Fibroblast of lung (primary cell): ENCODE measurements at regions not wholly inside any gene's neighbourhood (a gene's known extent, or its start where the extent isn't known, plus 50 kb on each side); places are given as distances from the start of the nearest gene placed in this dataset.

Experiments used
- DNase-seq, 2 donors: peaks; one replicate each; pipeline versions ENCODE4 v3.0.0 to v3.0.0-alpha.2; 2010; ENCODE audit warnings: low read depth in 2 of 2
- H2AFZ ChIP-seq: 2 replicates; pipeline ENCODE4 v1.5.1; 2012; ENCODE audit warnings: low read length, control low read depth, inconsistent platforms
- H3K27ac ChIP-seq: 2 replicates; pipeline ENCODE4 v1.5.1; 2011; ENCODE audit warnings: low read length, control low read depth; ENCODE audit not compliant: insufficient read depth
- H3K27me3 ChIP-seq: 2 replicates; pipeline ENCODE4 v1.5.1; 2011; ENCODE audit warnings: mild to moderate bottlenecking, low read length; ENCODE audit not compliant: control insufficient read depth, insufficient read depth
- H3K36me3 ChIP-seq: 2 replicates; pipeline ENCODE4 v1.5.1; 2011; ENCODE audit warnings: low read length; ENCODE audit not compliant: control insufficient read depth, insufficient read depth
- H3K4me1 ChIP-seq: 2 replicates; pipeline ENCODE4 v1.5.1; 2011; ENCODE audit warnings: low read length; ENCODE audit not compliant: control insufficient read depth, insufficient read depth; ENCODE audit errors: extremely low read depth
- H3K4me2 ChIP-seq: 2 replicates; pipeline ENCODE4 v1.5.1; 2011; ENCODE audit warnings: low read length, control low read depth; ENCODE audit not compliant: insufficient read depth; ENCODE audit errors: extremely low read depth
- H3K4me3 ChIP-seq, 4 experiments: fragments of 200-600 bp in 1 of 4; sonication (generic) in 1 of 4; replicated peaks in 1 of 4; 2 replicates each; pipeline ENCODE4 v1.5.1; 2011 to 2016; ENCODE audit warnings: low read length in 4 of 4, low read depth in 3 of 4, mild to moderate bottlenecking in 3 of 4, control low read depth in 2 of 4, inconsistent platforms in 1 of 4, mixed read lengths in 1 of 4; ENCODE audit not compliant: insufficient read depth in 1 of 4; ENCODE audit errors: control extremely low read depth in 1 of 4
- H3K79me2 ChIP-seq: 2 replicates; pipeline ENCODE4 v1.5.1; 2012; ENCODE audit warnings: mild to moderate bottlenecking, low read length, inconsistent platforms; ENCODE audit not compliant: control insufficient read depth, insufficient read depth
- H3K9ac ChIP-seq: 2 replicates; pipeline ENCODE4 v1.5.1; 2011; ENCODE audit warnings: mild to moderate bottlenecking, low read length, control low read depth; ENCODE audit not compliant: insufficient read depth
- H3K9me3 ChIP-seq: 2 replicates; pipeline ENCODE4 v1.5.1; 2012; ENCODE audit warnings: low read depth, low read length; ENCODE audit not compliant: control insufficient read depth, insufficient read depth
- H4K20me1 ChIP-seq: 2 replicates; pipeline ENCODE4 v1.5.1; 2011; ENCODE audit warnings: low read length; ENCODE audit not compliant: control insufficient read depth, insufficient read depth; ENCODE audit errors: extremely low read depth
- CTCF ChIP-seq, 2 donors: IDR thresholded peaks in 1 of 2; conservative IDR thresholded peaks in 1 of 2; 1 replicate in 1 of 2; 2 replicates in 1 of 2; pipeline ENCODE4 v1.5.1; 2011 to 2012; ENCODE audit warnings: low read length in 2 of 2, control low read depth in 1 of 2, inconsistent platforms in 1 of 2, low read depth in 1 of 2, mild to moderate bottlenecking in 1 of 2
- EZH2 ChIP-seq: IDR thresholded peaks from 2 replicates; pipeline ENCODE4 v1.5.1; 2012; ENCODE audit warnings: low read length, control low read depth, mild to moderate bottlenecking; ENCODE audit errors: missing control alignments

- H3K4me2 ChIP-seq = no peak overlapping the region
- H2AFZ ChIP-seq = no peak overlapping the region
- no peaks in the 10 kb centered on the region for H4K20me1 ChIP-seq
- H3K27me3 ChIP-seq = no peaks in the 10 kb centered on the region
- H3K79me2 ChIP-seq = no peaks in the 10 kb centered on the region
- H3K4me1 ChIP-seq = no peaks in the 10 kb centered on the region
- TF ChIP-seq EZH2 (no peak), CTCF (conservative IDR thresholded peaks at IDR 0.05 in 1 of 2, IDR thresholded peaks at IDR 0.05 in 1 of 2; ENCODE audit: low read depth in 1 of 2, low read length in 2 of 2) (no peak)
- no peak overlapping the region for H3K4me3 ChIP-seq
- DNase-seq = no peak
- no peak overlapping the region for H3K9ac ChIP-seq
- H3K36me3 ChIP-seq = no peaks in the 10 kb centered on the region
- no peak overlapping the region for H3K27ac ChIP-seq
- no peaks in the 10 kb centered on the region for H3K9me3 ChIP-seq
These were observed 152.1 kb upstream of the SLC24A2 start for GRCh38 chr9:19940811-19941535.

- no peak overlapping the region for H3K4me3 ChIP-seq
- H4K20me1 ChIP-seq = no peaks in the 10 kb centered on the region
- DNase-seq = no peak
- no peaks in the 10 kb centered on the region for H3K27me3 ChIP-seq
- H2AFZ ChIP-seq = no peak overlapping the region
- no peaks in the 10 kb centered on the region for H3K9me3 ChIP-seq
- H3K9ac ChIP-seq = no peak overlapping the region
- H3K4me2 ChIP-seq = no peak overlapping the region
- no peaks in the 10 kb centered on the region for H3K4me1 ChIP-seq
- H3K79me2 ChIP-seq = no peaks in the 10 kb centered on the region
- no peaks in the 10 kb centered on the region for H3K36me3 ChIP-seq
- no peak for TF ChIP-seq CTCF (conservative IDR thresholded peaks at IDR 0.05 in 1 of 2, IDR thresholded peaks at IDR 0.05 in 1 of 2; ENCODE audit: low read depth in 1 of 2, low read length in 2 of 2)
- no peak for TF ChIP-seq EZH2
- H3K27ac ChIP-seq = no peak overlapping the region
These were observed 151.0 kb upstream of the SLC24A2 start for GRCh38 chr9:19939734-19940278.

GRCh38 chr9:19938990-19939733 lies 150.3 kb upstream of the SLC24A2 start:
- no peaks in the 10 kb centered on the region for H3K27me3 ChIP-seq
- H3K9ac ChIP-seq = no peak overlapping the region
- no peak for TF ChIP-seq EZH2
- H3K4me2 ChIP-seq = no peak overlapping the region
- DNase-seq = no peak
- H3K9me3 ChIP-seq = no peaks in the 10 kb centered on the region
- no peak overlapping the region for H3K4me3 ChIP-seq
- H3K79me2 ChIP-seq = no peaks in the 10 kb centered on the region
- H3K4me1 ChIP-seq = no peaks in the 10 kb centered on the region
- H4K20me1 ChIP-seq = no peaks in the 10 kb centered on the region
- no peaks in the 10 kb centered on the region for H3K36me3 ChIP-seq
- H2AFZ ChIP-seq = no peak overlapping the region
- H3K27ac ChIP-seq = no peak overlapping the region
